Caco-2 (cell line): ENCODE measurements at regions not wholly inside any gene's neighbourhood (a gene's known extent, or its start where the extent isn't known, plus 50 kb on each side); places are given as distances from the start of the nearest gene placed in this dataset.

Source experiments
- BruUV-seq: library from RNA; stranded (reverse); fragments of 400-500 nt; replicated peaks from 2 replicates; lab custom pipeline; 2021; lab: Mats Ljungman, UMichigan
- CTCF ChIA-PET: fragments of 300-600 bp; sonication (Branson Sonifier 250); formaldehyde crosslinking; loops from one replicate; lab custom pipeline; 2022; ENCODE audit warnings: antibody characterized with exemption; lab: Charles Lee
- POLR2A ChIA-PET: fragments of 300-600 bp; sonication (Branson Sonifier 250); formaldehyde crosslinking; loops from one replicate; lab custom pipeline; 2022; ENCODE audit warnings: antibody characterized with exemption; lab: Charles Lee
- DNase-seq, 2 experiments: peaks; one replicate each; pipeline versions ENCODE4 v3.0.0 to v3.0.0-alpha.2; 2020 to 2022
- H3K27me3 ChIP-seq: replicated peaks from 2 replicates; pipeline ENCODE4 v1.6.0; 2011; ENCODE audit warnings: low read length; ENCODE audit not compliant: control insufficient read depth, insufficient read depth
- H3K36me3 ChIP-seq: 2 replicates; pipeline ENCODE4 v1.5.1; 2011; ENCODE audit warnings: low read length; ENCODE audit not compliant: control insufficient read depth, insufficient read depth
- H3K4me1 ChIP-seq: fragments of 250-450 bp; sonication (Bioruptor Pico); 2 replicates; pipeline ENCODE4 v1.5.1; 2020; ENCODE audit warnings: mild to moderate bottlenecking
- H3K4me3 ChIP-seq: 2 replicates; pipeline ENCODE4 v1.5.1; 2011; ENCODE audit warnings: low read depth, mild to moderate bottlenecking, control low read depth, low read length
- H3K9me3 ChIP-seq: fragments of 250-450 bp; sonication (Bioruptor Pico); 2 replicates; pipeline ENCODE4 v1.5.1; 2020; ENCODE audit warnings: mild to moderate bottlenecking, moderate library complexity
- H3K27ac Mint-ChIP-seq: one replicate; pipeline ENCODE4 v1.8.0; 2022; ENCODE audit warnings: mixed read lengths; ENCODE audit not compliant: unreplicated experiment
- H3K27me3 Mint-ChIP-seq: one replicate; pipeline ENCODE4 v1.8.0; 2022; ENCODE audit warnings: mixed read lengths; ENCODE audit not compliant: insufficient read depth, unreplicated experiment
- H3K36me3 Mint-ChIP-seq: one replicate; pipeline ENCODE4 v1.8.0; 2022; ENCODE audit warnings: mild to moderate bottlenecking, mixed read lengths; ENCODE audit not compliant: insufficient read depth, unreplicated experiment
- H3K4me1 Mint-ChIP-seq: one replicate; pipeline ENCODE4 v1.8.0; 2022; ENCODE audit warnings: low read depth, mixed read lengths; ENCODE audit not compliant: unreplicated experiment
- H3K4me3 Mint-ChIP-seq: one replicate; pipeline ENCODE4 v1.8.0; 2022; ENCODE audit warnings: mild to moderate bottlenecking, moderate library complexity, mixed read lengths; ENCODE audit not compliant: unreplicated experiment
- H3K9me3 Mint-ChIP-seq: one replicate; pipeline ENCODE4 v1.8.0; 2022; ENCODE audit warnings: mixed read lengths; ENCODE audit not compliant: unreplicated experiment
- intact Hi-C: fragments of 100-400 bp; cut with micrococcal nuclease; formaldehyde crosslinking; loops from one replicate; pipeline ENCODE4 v1.10.0; 2022; ENCODE audit not compliant: unreplicated experiment
- TF ChIP-seq, protein P1 (sequence below), 2 experiments: fragments of 200-600 bp in 1 of 2; IDR thresholded peaks; 1 replicate in 1 of 2; 2 replicates in 1 of 2; pipeline versions ENCODE4 v1.5.1 to v1.8.0; 2011 to 2022; ENCODE audit warnings: antibody characterized with exemption in 1 of 2, control low read depth in 1 of 2, inconsistent platforms in 1 of 2, low read depth in 1 of 2, low read length in 1 of 2, mild to moderate bottlenecking in 1 of 2, moderate library complexity in 1 of 2; ENCODE audit not compliant: insufficient read depth in 1 of 2, severe bottlenecking in 1 of 2, unreplicated experiment in 1 of 2

DNA sequence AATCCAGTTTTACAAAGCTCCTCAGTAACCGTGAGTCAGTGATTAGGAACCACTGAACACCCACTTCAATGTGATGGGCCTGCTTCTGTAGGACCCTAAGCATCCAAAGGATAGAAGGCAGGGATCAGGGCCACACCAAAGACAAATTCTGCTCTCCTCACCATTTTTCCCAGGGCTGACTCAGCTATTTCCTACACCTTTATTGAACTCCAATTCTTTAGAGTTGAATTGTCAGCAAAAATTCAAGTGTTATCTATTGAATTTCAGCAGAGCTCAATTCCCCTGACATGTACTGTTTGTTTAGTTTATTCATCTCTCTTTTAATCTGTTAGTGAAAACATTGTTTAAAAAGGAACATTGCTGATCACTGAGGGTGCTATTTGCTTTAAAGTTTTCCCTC, 457.7 kb upstream of the TMPO start:
- Histone ChIP-seq H3K9me3 (no peaks in the 10 kb centered on the region; the same call in 1 of the 2 replicates), H3K4me3 (no peak overlapping the region), H3K27me3 (no peaks in the 10 kb centered on the region), H3K4me1 (no peaks in the 10 kb centered on the region), H3K36me3 (no peaks in the 10 kb centered on the region)
- Mint-ChIP-seq H3K4me3 (no peak overlapping the region), H3K27me3 (no peaks in the 10 kb centered on the region), H3K27ac (no peak overlapping the region), H3K9me3 (no peaks in the 10 kb centered on the region), H3K4me1 (no peaks in the 10 kb centered on the region), H3K36me3 (no peaks in the 10 kb centered on the region)
- TF ChIP-seq, protein P1, sequence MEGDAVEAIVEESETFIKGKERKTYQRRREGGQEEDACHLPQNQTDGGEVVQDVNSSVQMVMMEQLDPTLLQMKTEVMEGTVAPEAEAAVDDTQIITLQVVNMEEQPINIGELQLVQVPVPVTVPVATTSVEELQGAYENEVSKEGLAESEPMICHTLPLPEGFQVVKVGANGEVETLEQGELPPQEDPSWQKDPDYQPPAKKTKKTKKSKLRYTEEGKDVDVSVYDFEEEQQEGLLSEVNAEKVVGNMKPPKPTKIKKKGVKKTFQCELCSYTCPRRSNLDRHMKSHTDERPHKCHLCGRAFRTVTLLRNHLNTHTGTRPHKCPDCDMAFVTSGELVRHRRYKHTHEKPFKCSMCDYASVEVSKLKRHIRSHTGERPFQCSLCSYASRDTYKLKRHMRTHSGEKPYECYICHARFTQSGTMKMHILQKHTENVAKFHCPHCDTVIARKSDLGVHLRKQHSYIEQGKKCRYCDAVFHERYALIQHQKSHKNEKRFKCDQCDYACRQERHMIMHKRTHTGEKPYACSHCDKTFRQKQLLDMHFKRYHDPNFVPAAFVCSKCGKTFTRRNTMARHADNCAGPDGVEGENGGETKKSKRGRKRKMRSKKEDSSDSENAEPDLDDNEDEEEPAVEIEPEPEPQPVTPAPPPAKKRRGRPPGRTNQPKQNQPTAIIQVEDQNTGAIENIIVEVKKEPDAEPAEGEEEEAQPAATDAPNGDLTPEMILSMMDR (IDR thresholded peaks at IDR 0.05; ENCODE audit: insufficient read depth in 1 of 2, low read depth in 1 of 2, low read length in 1 of 2, severe bottlenecking in 1 of 2, unreplicated experiment in 1 of 2): no peak
- POLR2A ChIA-PET: no interaction called here
- intact Hi-C loops: no loop called here
- CTCF ChIA-PET: no interaction called here
- BruUV-seq: no TSS peak
- DNase-seq: no peak

GRCh38 chr12:98058213-98058612, 457.2 kb upstream of the TMPO start:
- ChIA-PET CTCF (no interaction called here), POLR2A (no interaction called here)
- Mint-ChIP-seq H3K9me3 (no peaks in the 10 kb centered on the region), H3K4me1 (no peaks in the 10 kb centered on the region), H3K27ac (no peak overlapping the region), H3K27me3 (no peaks in the 10 kb centered on the region), H3K4me3 (no peak overlapping the region), H3K36me3 (no peaks in the 10 kb centered on the region)
- no peak for DNase-seq
- no TSS peak for BruUV-seq
- Histone ChIP-seq H3K4me3 (no peak overlapping the region), H3K27me3 (no peaks in the 10 kb centered on the region), H3K4me1 (no peaks in the 10 kb centered on the region), H3K36me3 (no peaks in the 10 kb centered on the region), H3K9me3 (no peaks in the 10 kb centered on the region; the same call in 1 of the 2 replicates)
- TF ChIP-seq, protein P1 (IDR thresholded peaks at IDR 0.05; ENCODE audit: insufficient read depth in 1 of 2, low read depth in 1 of 2, low read length in 1 of 2, severe bottlenecking in 1 of 2, unreplicated experiment in 1 of 2): no peak
- intact Hi-C loops: no loop called here

GRCh38 chr12:98058838-98059237, 456.6 kb upstream of the TMPO start:
- TF ChIP-seq, protein P1 (IDR thresholded peaks at IDR 0.05; ENCODE audit: insufficient read depth in 1 of 2, low read depth in 1 of 2, low read length in 1 of 2, severe bottlenecking in 1 of 2, unreplicated experiment in 1 of 2): no peak
- Mint-ChIP-seq H3K27me3 (no peaks in the 10 kb centered on the region), H3K27ac (no peak overlapping the region), H3K36me3 (no peaks in the 10 kb centered on the region), H3K4me3 (no peak overlapping the region), H3K9me3 (no peaks in the 10 kb centered on the region), H3K4me1 (no peaks in the 10 kb centered on the region)
- BruUV-seq: no TSS peak
- Histone ChIP-seq H3K9me3 (no peaks in the 10 kb centered on the region; the same call in 1 of the 2 replicates), H3K4me1 (no peaks in the 10 kb centered on the region), H3K36me3 (no peaks in the 10 kb centered on the region), H3K27me3 (no peaks in the 10 kb centered on the region), H3K4me3 (no peak overlapping the region)
- CTCF ChIA-PET: no interaction called here
- intact Hi-C loops: no loop called here
- no peak for DNase-seq
- POLR2A ChIA-PET: interaction anchor here (0.6 kb wide), 1 partner anchor 534 kb away, joined by 4 read pairs; no protein-coding TSS in a partner anchor
